Endothelial cell of umbilical vein (primary cell): ENCODE measurements at regions not wholly inside any gene's neighbourhood (a gene's known extent, or its start where the extent isn't known, plus 50 kb on each side); places are given as distances from the start of the nearest gene placed in this dataset.
"Not testable (repeated sequence)": the region's sequence is repeated elsewhere in the genome, so short reads cannot be mapped to it uniquely, and the experiment has no call there.

Experiments
- BruUV-seq: library from RNA; stranded (reverse); fragments of 400-500 nt; replicated peaks from 2 replicates; lab custom pipeline; 2021; lab: Mats Ljungman, UMichigan
- CTCF ChIA-PET: fragments of 300-600, 350-600 bp; sonication (Branson Sonifier 250); formaldehyde crosslinking; loops from one replicate; lab custom pipeline; 2021; ENCODE audit warnings: antibody characterized with exemption, inconsistent platforms; lab: Charles Lee
- POLR2A ChIA-PET: fragments of 300-600, 350-600 bp; sonication (Branson Sonifier 250); formaldehyde crosslinking; loops from one replicate; lab custom pipeline; 2021; ENCODE audit warnings: antibody characterized with exemption, inconsistent platforms; lab: Charles Lee
- DNase-seq: peaks from one replicate; pipeline ENCODE4 v3.0.0-alpha.2; 2011; ENCODE audit warnings: low read depth, low spot score
- FAIRE-seq: peaks from 2 replicates; lab custom pipeline; 2011; peaks lifted over from hg19 to GRCh38; lab: Jason Lieb, UNC
- H2AFZ ChIP-seq: 2 replicates; pipeline ENCODE4 v1.6.0; 2012; ENCODE audit warnings: low read depth, low read length, control low read depth, inconsistent platforms
- H3K27ac ChIP-seq: 2 replicates; pipeline ENCODE4 v1.5.1; 2011; ENCODE audit warnings: low read depth, mild to moderate bottlenecking, control low read depth, low read length, moderate library complexity; ENCODE audit not compliant: insufficient read depth
- H3K27me3 ChIP-seq, 2 experiments: 2 replicates each; pipeline versions ENCODE4 v1.6.0 to v1.6.1; 2011; ENCODE audit warnings: low read length in 2 of 2, mixed read lengths in 1 of 2; ENCODE audit not compliant: control insufficient read depth in 2 of 2, insufficient read depth in 2 of 2
- H3K36me3 ChIP-seq, 2 experiments: 2 replicates in 1 of 2; 3 replicates in 1 of 2; pipeline ENCODE4 v1.5.1; 2011; ENCODE audit warnings: low read length in 2 of 2, mild to moderate bottlenecking in 1 of 2, moderate library complexity in 1 of 2; ENCODE audit not compliant: control insufficient read depth in 2 of 2, insufficient read depth in 2 of 2; ENCODE audit errors: extremely low read depth in 1 of 2
- H3K4me1 ChIP-seq: 3 replicates; pipeline ENCODE4 v1.5.1; 2011; ENCODE audit warnings: mild to moderate bottlenecking, low read length; ENCODE audit not compliant: control insufficient read depth, insufficient read depth; ENCODE audit errors: extremely low read depth
- H3K4me2 ChIP-seq: 2 replicates; pipeline ENCODE4 v1.6.1; 2011; ENCODE audit warnings: low read length, control low read depth, mixed read lengths; ENCODE audit not compliant: insufficient read depth
- H3K4me3 ChIP-seq, 3 experiments: fragments of 200-600 bp in 1 of 3; sonication (generic), shearing (Covaris generic) in 1 of 3; replicated peaks in 1 of 3; 2 replicates each; pipeline ENCODE4 v1.5.1; 2011 to 2016; ENCODE audit warnings: control low read depth in 3 of 3, low read length in 3 of 3, mild to moderate bottlenecking in 2 of 3, inconsistent platforms in 1 of 3, low read depth in 1 of 3, moderate library complexity in 1 of 3; ENCODE audit not compliant: insufficient read depth in 1 of 3
- H3K79me2 ChIP-seq: 2 replicates; pipeline ENCODE4 v1.6.0; 2012; ENCODE audit warnings: low read length, inconsistent platforms; ENCODE audit not compliant: control insufficient read depth, insufficient read depth
- H3K9ac ChIP-seq: replicated peaks from 2 replicates; pipeline ENCODE3; 2011; ENCODE audit warnings: low read length, control low read depth; ENCODE audit not compliant: insufficient read depth; ENCODE audit errors: extremely low read depth
- H3K9me1 ChIP-seq: replicated peaks from 3 replicates; pipeline ENCODE4 v1.6.0; 2011; ENCODE audit warnings: mild to moderate bottlenecking, low read length; ENCODE audit not compliant: control insufficient read depth, insufficient read depth; ENCODE audit errors: extremely low read depth
- H3K9me3 ChIP-seq: replicated peaks from 2 replicates; pipeline ENCODE4 v1.5.1; 2012; ENCODE audit warnings: low read length, inconsistent platforms; ENCODE audit not compliant: control insufficient read depth, insufficient read depth
- H4K20me1 ChIP-seq: replicated peaks from 2 replicates; pipeline ENCODE3; 2011; ENCODE audit warnings: mild to moderate bottlenecking, low read length; ENCODE audit not compliant: control insufficient read depth, insufficient read depth; ENCODE audit errors: extremely low read depth
- EZH2 ChIP-seq: IDR thresholded peaks from 2 replicates; pipeline ENCODE4 v1.6.1; 2012; ENCODE audit warnings: borderline replicate concordance, low read depth, mild to moderate bottlenecking, moderate library complexity, low read length, inconsistent platforms; ENCODE audit not compliant: severe bottlenecking
- FOS ChIP-seq: IDR thresholded peaks from 2 replicates; pipeline ENCODE4 v1.6.1; 2011; ENCODE audit warnings: mild to moderate bottlenecking, low read length, moderate library complexity, borderline replicate concordance; ENCODE audit not compliant: insufficient read depth
- GATA2 ChIP-seq: IDR thresholded peaks from 2 replicates; pipeline ENCODE4 v1.7.0; 2011; ENCODE audit warnings: low read depth, mild to moderate bottlenecking, moderate library complexity, mixed read lengths, low read length; ENCODE audit not compliant: insufficient read length, insufficient read depth
- JUN ChIP-seq: IDR thresholded peaks from 2 replicates; pipeline ENCODE4 v1.6.1; 2011; ENCODE audit warnings: borderline replicate concordance, low read depth; ENCODE audit not compliant: insufficient read length, insufficient read depth
- MYC ChIP-seq: IDR thresholded peaks from one replicate; pipeline ENCODE4 v1.6.1; 2011; ENCODE audit warnings: mild to moderate bottlenecking, low read depth, low read length
- POLR2A ChIP-seq: IDR thresholded peaks from 2 replicates; pipeline ENCODE4 v1.6.1; 2012; ENCODE audit warnings: low read depth, mild to moderate bottlenecking, control low read depth, low read length
- POLR2AphosphoS5 ChIP-seq: IDR thresholded peaks from 2 replicates; pipeline ENCODE4 v1.6.1; 2012; ENCODE audit warnings: low read depth, mild to moderate bottlenecking, control low read depth, low read length, moderate library complexity; ENCODE audit not compliant: insufficient read depth
- dilution Hi-C: fragments of 300-500 bp; cut with MboI; formaldehyde crosslinking; loops from one replicate; pipeline ENCODE4 v1.15.0; 2019; ENCODE audit warnings: low sequenced_read_pairs; ENCODE audit not compliant: extremely low pct_ligation_motif_present
- intact Hi-C: fragments of 100-400 bp; cut with micrococcal nuclease; formaldehyde crosslinking; loops from one replicate; pipeline ENCODE4 v1.10.0; 2022
- TF ChIP-seq, protein P1 (sequence below), 2 donors: IDR thresholded peaks; 1 replicate in 1 of 2; 2 replicates in 1 of 2; pipeline ENCODE4 v1.5.1; 2011; ENCODE audit warnings: low read length in 2 of 2, mild to moderate bottlenecking in 2 of 2, moderate library complexity in 2 of 2, control low read depth in 1 of 2, inconsistent platforms in 1 of 2, low read depth in 1 of 2; ENCODE audit not compliant: insufficient read depth in 1 of 2; ENCODE audit errors: extremely low read depth in 1 of 2
- TF ChIP-seq, protein P2 (sequence below): IDR thresholded peaks from 2 replicates; pipeline ENCODE4 v1.6.1; 2011; ENCODE audit not compliant: insufficient read depth, insufficient read length

DNA sequence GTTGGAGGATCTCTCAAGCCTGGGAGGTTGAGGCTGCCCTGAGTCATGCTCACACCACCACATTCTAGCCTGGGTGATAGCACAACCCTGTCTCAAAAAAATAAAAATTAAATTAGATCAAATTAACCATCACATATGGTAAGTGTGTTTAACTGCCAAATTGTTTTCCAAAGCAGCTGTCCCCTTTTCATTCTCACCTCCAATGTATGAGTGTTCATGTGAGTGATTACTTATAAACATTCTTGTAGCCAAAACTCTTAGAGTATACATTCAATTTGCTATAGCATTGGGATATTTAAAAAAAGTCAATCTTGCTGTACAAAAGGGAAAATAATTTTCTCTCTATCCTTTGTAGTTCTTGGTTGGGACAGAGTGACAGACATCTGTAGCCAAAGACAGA is 53.4 kb upstream of the SNAPC3 start:
- H3K4me1 ChIP-seq = no peaks in the 10 kb centered on the region
- H3K9me1 ChIP-seq = no peaks in the 10 kb centered on the region
- FAIRE-seq (no peak), DNase-seq (no peak)
- ChIA-PET CTCF (no interaction called here), POLR2A (no interaction called here)
- TF ChIP-seq POLR2AphosphoS5 (no peak), FOS (no peak), POLR2A (no peak), JUN (no peak), EZH2 (no peak), GATA2 (no peak), MYC (no peak)
- TF ChIP-seq, protein P1, sequence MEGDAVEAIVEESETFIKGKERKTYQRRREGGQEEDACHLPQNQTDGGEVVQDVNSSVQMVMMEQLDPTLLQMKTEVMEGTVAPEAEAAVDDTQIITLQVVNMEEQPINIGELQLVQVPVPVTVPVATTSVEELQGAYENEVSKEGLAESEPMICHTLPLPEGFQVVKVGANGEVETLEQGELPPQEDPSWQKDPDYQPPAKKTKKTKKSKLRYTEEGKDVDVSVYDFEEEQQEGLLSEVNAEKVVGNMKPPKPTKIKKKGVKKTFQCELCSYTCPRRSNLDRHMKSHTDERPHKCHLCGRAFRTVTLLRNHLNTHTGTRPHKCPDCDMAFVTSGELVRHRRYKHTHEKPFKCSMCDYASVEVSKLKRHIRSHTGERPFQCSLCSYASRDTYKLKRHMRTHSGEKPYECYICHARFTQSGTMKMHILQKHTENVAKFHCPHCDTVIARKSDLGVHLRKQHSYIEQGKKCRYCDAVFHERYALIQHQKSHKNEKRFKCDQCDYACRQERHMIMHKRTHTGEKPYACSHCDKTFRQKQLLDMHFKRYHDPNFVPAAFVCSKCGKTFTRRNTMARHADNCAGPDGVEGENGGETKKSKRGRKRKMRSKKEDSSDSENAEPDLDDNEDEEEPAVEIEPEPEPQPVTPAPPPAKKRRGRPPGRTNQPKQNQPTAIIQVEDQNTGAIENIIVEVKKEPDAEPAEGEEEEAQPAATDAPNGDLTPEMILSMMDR (IDR thresholded peaks at IDR 0.05; ENCODE audit: extremely low read depth in 1 of 2, insufficient read depth in 1 of 2, low read depth in 1 of 2, low read length in 2 of 2) = no peak
- TF ChIP-seq, protein P2, sequence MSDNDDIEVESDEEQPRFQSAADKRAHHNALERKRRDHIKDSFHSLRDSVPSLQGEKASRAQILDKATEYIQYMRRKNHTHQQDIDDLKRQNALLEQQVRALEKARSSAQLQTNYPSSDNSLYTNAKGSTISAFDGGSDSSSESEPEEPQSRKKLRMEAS = no peak
- no peak overlapping the region for H3K9ac ChIP-seq
- no peaks in the 10 kb centered on the region for H3K79me2 ChIP-seq
- no peak overlapping the region for H3K4me2 ChIP-seq
- dilution Hi-C loops (no loop called here), intact Hi-C loops (no loop called here)
- no TSS peak for BruUV-seq
- no peak overlapping the region for H3K27ac ChIP-seq
- no peaks in the 10 kb centered on the region for H3K9me3 ChIP-seq
- H3K4me3 ChIP-seq = no peak overlapping the region
- no peaks in the 10 kb centered on the region for H3K36me3 ChIP-seq
- H4K20me1 ChIP-seq = no peaks in the 10 kb centered on the region
- H3K27me3 ChIP-seq = no peaks in the 10 kb centered on the region
- no peak overlapping the region for H2AFZ ChIP-seq

DNA sequence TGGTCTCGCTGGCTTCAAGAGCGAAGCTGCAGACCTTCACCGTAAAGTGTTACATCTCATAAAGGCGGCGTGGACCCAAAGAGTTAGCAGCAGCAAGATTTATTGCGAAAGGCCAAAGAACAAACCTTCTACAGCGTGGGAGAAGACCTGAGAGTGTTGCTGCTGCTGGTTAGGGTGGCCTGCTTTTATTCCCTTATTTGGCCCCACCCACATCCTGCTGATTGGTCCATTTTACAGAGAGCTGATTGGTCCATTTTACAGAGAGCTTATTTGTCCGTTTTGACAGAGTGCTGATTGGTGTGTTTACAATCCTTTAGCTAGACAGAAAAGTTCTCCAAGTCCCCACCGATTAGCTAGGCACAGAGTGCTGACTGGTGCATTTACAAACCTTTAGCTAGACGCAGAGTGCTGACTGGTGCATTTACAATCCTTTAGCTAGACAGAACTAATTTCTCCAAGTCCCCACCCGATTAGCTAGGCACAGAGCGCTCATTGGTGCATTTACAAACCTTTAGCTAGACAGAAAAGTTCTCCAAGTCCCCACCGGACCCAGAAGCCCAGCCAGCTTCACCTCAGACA is 57.6 kb upstream of the SNAPC3 start:
- H3K27ac ChIP-seq, H2AFZ ChIP-seq, H3K4me2 ChIP-seq, H3K36me3 ChIP-seq, intact Hi-C loops, H3K9me3 ChIP-seq, H4K20me1 ChIP-seq, dilution Hi-C loops, POLR2A ChIA-PET, H3K4me1 ChIP-seq, H3K9ac ChIP-seq, DNase-seq, H3K27me3 ChIP-seq, BruUV-seq, H3K4me3 ChIP-seq, FAIRE-seq, H3K9me1 ChIP-seq, H3K79me2 ChIP-seq: not testable (repeated sequence)
- CTCF ChIA-PET = interaction anchor here (0.6 kb wide), 1 partner anchor 45 kb away, joined by 4 read pairs; no protein-coding TSS in a partner anchor
